BLaER1 treated with 17β-estradiol and CSF1 and Interleukin-3, amounts not matched to agents 10 nM and 100 nM (cell line): ENCODE measurements at regions not wholly inside any gene's neighbourhood (a gene's known extent, or its start where the extent isn't known, plus 50 kb on each side); places are given as distances from the start of the nearest gene placed in this dataset.
"Not testable (repeated sequence)": the region's sequence is repeated elsewhere in the genome, so short reads cannot be mapped to it uniquely, and the experiment has no call there.

Experiments used
- H3K27ac ChIP-seq, 11 experiments: shearing (Covaris generic); formaldehyde crosslinking; 2 replicates each; pipeline ENCODE4 v1.8.1; 2022
- H3K27me3 ChIP-seq, 11 experiments: shearing (Covaris generic); formaldehyde crosslinking; 2 replicates each; pipeline ENCODE4 v1.8.1; 2022
- H3K36me3 ChIP-seq, 11 experiments: shearing (Covaris generic); formaldehyde crosslinking; 2 replicates each; pipeline ENCODE4 v1.8.1; 2022
- H3K4me1 ChIP-seq, 10 experiments: shearing (Covaris generic); formaldehyde crosslinking; 2 replicates each; pipeline ENCODE4 v1.8.1; 2022
- H3K4me2 ChIP-seq, 11 experiments: shearing (Covaris generic); formaldehyde crosslinking; 2 replicates each; pipeline ENCODE4 v1.8.1; 2022
- H3K4me3 ChIP-seq, 10 experiments: shearing (Covaris generic); formaldehyde crosslinking; 2 replicates each; pipeline ENCODE4 v1.8.1; 2022
- H3K9ac ChIP-seq, 11 experiments: shearing (Covaris generic); formaldehyde crosslinking; 2 replicates each; pipeline ENCODE4 v1.8.1; 2022
- H3K9me3 ChIP-seq, 11 experiments: shearing (Covaris generic); formaldehyde crosslinking; replicated peaks in 1 of 11; 2 replicates each; pipeline ENCODE4 v1.8.1; 2022
- H4K20me1 ChIP-seq, 11 experiments: shearing (Covaris generic); formaldehyde crosslinking; 2 replicates each; pipeline ENCODE4 v1.8.1; 2022
- Cebpa-rat ChIP-seq, 11 experiments: shearing (Covaris generic); IDR thresholded peaks; 2 replicates each; pipeline ENCODE4 v1.8.1; 2022

- H3K9ac ChIP-seq, result no peak overlapping the region
- no peak overlapping the region for H3K4me3 ChIP-seq
- 0 out of 20 replicates have a peak, but pooled peaks cover 0 to 2% (median 0%) of the 10 kb centered on the region in 10 experiments for H3K4me1 ChIP-seq
- no peak for TF ChIP-seq Cebpa-rat (IDR thresholded peaks at IDR 0.05)
- H3K9me3 ChIP-seq, result peaks cover 49 to 67% (median 58%) of the 10 kb centered on the region in 11 experiments
- H3K36me3 ChIP-seq, result no peaks in the 10 kb centered on the region
- H3K4me2 ChIP-seq, result no peak overlapping the region
- no peaks in the 10 kb centered on the region for H4K20me1 ChIP-seq
- no peaks in the 10 kb centered on the region for H3K27me3 ChIP-seq
- H3K27ac ChIP-seq, result no peak overlapping the region
These were observed 413.6 kb upstream of the ESRRG start for GRCh38 chr1:217136895-217137205.

- no peaks in the 10 kb centered on the region for H4K20me1 ChIP-seq
- H3K36me3 ChIP-seq, result no peaks in the 10 kb centered on the region
- TF ChIP-seq Cebpa-rat (IDR thresholded peaks at IDR 0.05), result no peak
- H3K4me3 ChIP-seq, result no peak overlapping the region
- H3K4me2 ChIP-seq, result no peak overlapping the region
- H3K9me3 ChIP-seq, result peaks cover 49 to 67% (median 58%) of the 10 kb centered on the region in 11 experiments
- H3K27me3 ChIP-seq, result no peaks in the 10 kb centered on the region
- no peak overlapping the region for H3K9ac ChIP-seq
- H3K4me1 ChIP-seq, result no peaks in the 10 kb centered on the region
- H3K27ac ChIP-seq, result no peak overlapping the region
These were observed 413.0 kb upstream of the ESRRG start for GRCh38 chr1:217135987-217136894.

- Histone ChIP-seq H3K9me3 (peaks cover 49 to 67% (median 58%) of the 10 kb centered on the region in 11 experiments), H3K27me3 (no peaks in the 10 kb centered on the region), H3K27ac (no peak overlapping the region), H4K20me1 (no peaks in the 10 kb centered on the region), H3K4me1 (no peaks in the 10 kb centered on the region), H3K9ac (no peak overlapping the region), H3K4me3 (no peak overlapping the region), H3K4me2 (no peak overlapping the region), H3K36me3 (no peaks in the 10 kb centered on the region)
- TF ChIP-seq Cebpa-rat (IDR thresholded peaks at IDR 0.05), result no peak
These were observed 412.3 kb upstream of the ESRRG start for GRCh38 chr1:217135569-217135915.

- Histone ChIP-seq H3K36me3 (no peaks in the 10 kb centered on the region), H3K4me1 (no peaks in the 10 kb centered on the region), H3K27me3 (no peaks in the 10 kb centered on the region), H3K9ac (no peak overlapping the region), H4K20me1 (no peaks in the 10 kb centered on the region), H3K4me2 (no peak overlapping the region), H3K9me3 (peaks cover 49 to 63% (median 58%) of the 10 kb centered on the region in 11 experiments), H3K27ac (no peak overlapping the region), H3K4me3 (no peak overlapping the region)
- TF ChIP-seq Cebpa-rat (IDR thresholded peaks at IDR 0.05), result no peak
These were observed 411.8 kb upstream of the ESRRG start for GRCh38 chr1:217134857-217135568.

- Histone ChIP-seq H3K4me3 (no peak overlapping the region), H3K36me3 (no peaks in the 10 kb centered on the region), H3K4me1 (no peaks in the 10 kb centered on the region), H3K9me3 (peaks cover 49 to 59% (median 53%) of the 10 kb centered on the region in 11 experiments), H3K27me3 (no peaks in the 10 kb centered on the region), H4K20me1 (no peaks in the 10 kb centered on the region), H3K9ac (no peak overlapping the region), H3K27ac (no peak overlapping the region), H3K4me2 (no peak overlapping the region)
- TF ChIP-seq Cebpa-rat (IDR thresholded peaks at IDR 0.05), result no peak
These were observed 411.0 kb upstream of the ESRRG start for GRCh38 chr1:217133958-217134856.

GRCh38 chr1:217133092-217133491 is 409.9 kb upstream of the ESRRG start:
- TF ChIP-seq Cebpa-rat (IDR thresholded peaks at IDR 0.05), result no peak
- H3K9ac ChIP-seq, result no peak overlapping the region
- H3K4me3 ChIP-seq, result no peak overlapping the region
- no peaks in the 10 kb centered on the region for H3K36me3 ChIP-seq
- H4K20me1 ChIP-seq, result no peaks in the 10 kb centered on the region
- H3K4me2 ChIP-seq, result no peak overlapping the region
- no peaks in the 10 kb centered on the region for H3K4me1 ChIP-seq
- H3K27me3 ChIP-seq, result no peaks in the 10 kb centered on the region
- peaks cover 39 to 48% (median 43%) of the 10 kb centered on the region in 11 experiments for H3K9me3 ChIP-seq
- no peak overlapping the region for H3K27ac ChIP-seq

GRCh38 chr1:217123340-217123739 is 400.1 kb upstream of the ESRRG start:
- not testable (repeated sequence) for H3K4me2 ChIP-seq, H4K20me1 ChIP-seq, H3K27me3 ChIP-seq, H3K9me3 ChIP-seq, H3K4me1 ChIP-seq, H3K36me3 ChIP-seq, H3K4me3 ChIP-seq, H3K9ac ChIP-seq, H3K27ac ChIP-seq

GRCh38 chr1:217117973-217118465 is 394.8 kb upstream of the ESRRG start:
- Histone ChIP-seq H4K20me1 (no peaks in the 10 kb centered on the region), H3K9me3 (no peaks in the 10 kb centered on the region), H3K27me3 (no peaks in the 10 kb centered on the region), H3K4me2 (no peak overlapping the region), H3K27ac (no peak overlapping the region), H3K4me3 (no peak overlapping the region), H3K36me3 (no peaks in the 10 kb centered on the region), H3K9ac (no peak overlapping the region), H3K4me1 (no peaks in the 10 kb centered on the region)
- no peak for TF ChIP-seq Cebpa-rat (IDR thresholded peaks at IDR 0.05)
